SK-N-SH treated with all-trans-retinoic acid at 6 μM for 48 hours (cell line): ENCODE measurements at regions not wholly inside any gene's neighbourhood (a gene's known extent, or its start where the extent isn't known, plus 50 kb on each side); places are given as distances from the start of the nearest gene placed in this dataset.

Source experiments
- GLIS3 ChIP-seq: fragments of 250-450 bp; sonication (Bioruptor Pico); IDR thresholded peaks from 2 replicates; pipeline ENCODE4 v1.5.0; 2020; ENCODE audit warnings: mild to moderate bottlenecking, moderate library complexity
- PATZ1 ChIP-seq: fragments of 250-450 bp; sonication (Bioruptor Pico); IDR thresholded peaks from 2 replicates; pipeline ENCODE4 v1.8.0; 2020; ENCODE audit warnings: mild to moderate bottlenecking, moderate library complexity, borderline replicate concordance
- RARB ChIP-seq: fragments of 250-450 bp; sonication (Bioruptor Pico); IDR thresholded peaks from 2 replicates; pipeline ENCODE4 v1.8.0; 2021; ENCODE audit warnings: mild to moderate bottlenecking, moderate library complexity
- ZFP3 ChIP-seq: fragments of 250-450 bp; sonication (Bioruptor Pico); IDR thresholded peaks from 2 replicates; pipeline ENCODE4 v1.5.0; 2020; ENCODE audit warnings: mild to moderate bottlenecking, moderate library complexity
- ZFP30 ChIP-seq: fragments of 450-650 bp; formaldehyde crosslinking; IDR thresholded peaks from 2 replicates; pipeline ENCODE4 v1.5.0; 2022; ENCODE audit warnings: mild to moderate bottlenecking, moderate library complexity

- no peak for TF ChIP-seq RARB (CRISPR knock-in tag)
- no peak for TF ChIP-seq ZFP3 (CRISPR knock-in tag)
- no peak for TF ChIP-seq ZFP30 (CRISPR knock-in tag)
- TF ChIP-seq GLIS3 (CRISPR knock-in tag), result no peak
- no peak for TF ChIP-seq PATZ1 (CRISPR knock-in tag)
These were observed 204.6 kb downstream of the NUFIP1 start for GRCh38 chr13:44784708-44785080.
